ENCODE measurements at regions not wholly inside any gene's neighbourhood (a gene's known extent, or its start where the extent isn't known, plus 50 kb on each side); places are given as distances from the start of the nearest gene placed in this dataset.
"Not testable (repeated sequence)": the region's sequence is repeated elsewhere in the genome, so short reads cannot be mapped to it uniquely, and the experiment has no call there.

DNA sequence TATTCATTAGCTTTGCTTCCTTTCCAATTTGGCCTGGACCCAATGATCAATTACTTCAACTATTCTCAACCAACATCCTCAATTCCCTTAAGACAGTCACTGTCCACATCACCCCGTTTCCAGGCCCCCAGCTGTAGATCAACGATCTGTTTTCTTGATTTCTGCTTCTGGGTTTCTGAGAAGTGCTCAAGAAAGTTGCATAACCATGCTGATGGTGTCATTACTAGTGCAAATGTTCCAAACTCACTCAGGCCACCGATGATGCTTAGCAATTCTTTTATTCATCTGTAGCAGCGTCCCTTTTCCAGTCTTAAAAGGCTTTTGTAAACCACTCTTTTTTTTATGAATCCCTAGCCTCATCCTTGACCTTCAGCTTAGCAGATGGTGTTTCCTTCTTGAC, 155.8 kb upstream of the PTGFR start:
- H3K9me2 ChIP-seq (replicated peaks; ENCODE audit: control insufficient read depth, low read length), result no peaks in the 10 kb centered on the region
- TF ChIP-seq EZH2phosphoT487 (IDR thresholded peaks at IDR 0.05; ENCODE audit: borderline replicate concordance, low read length), result no peak
- TF ChIP-seq, protein P1, sequence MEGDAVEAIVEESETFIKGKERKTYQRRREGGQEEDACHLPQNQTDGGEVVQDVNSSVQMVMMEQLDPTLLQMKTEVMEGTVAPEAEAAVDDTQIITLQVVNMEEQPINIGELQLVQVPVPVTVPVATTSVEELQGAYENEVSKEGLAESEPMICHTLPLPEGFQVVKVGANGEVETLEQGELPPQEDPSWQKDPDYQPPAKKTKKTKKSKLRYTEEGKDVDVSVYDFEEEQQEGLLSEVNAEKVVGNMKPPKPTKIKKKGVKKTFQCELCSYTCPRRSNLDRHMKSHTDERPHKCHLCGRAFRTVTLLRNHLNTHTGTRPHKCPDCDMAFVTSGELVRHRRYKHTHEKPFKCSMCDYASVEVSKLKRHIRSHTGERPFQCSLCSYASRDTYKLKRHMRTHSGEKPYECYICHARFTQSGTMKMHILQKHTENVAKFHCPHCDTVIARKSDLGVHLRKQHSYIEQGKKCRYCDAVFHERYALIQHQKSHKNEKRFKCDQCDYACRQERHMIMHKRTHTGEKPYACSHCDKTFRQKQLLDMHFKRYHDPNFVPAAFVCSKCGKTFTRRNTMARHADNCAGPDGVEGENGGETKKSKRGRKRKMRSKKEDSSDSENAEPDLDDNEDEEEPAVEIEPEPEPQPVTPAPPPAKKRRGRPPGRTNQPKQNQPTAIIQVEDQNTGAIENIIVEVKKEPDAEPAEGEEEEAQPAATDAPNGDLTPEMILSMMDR (IDR thresholded peaks at IDR 0.05; ENCODE audit: low read depth, low read length, poor library complexity, severe bottlenecking), result no peak
- H3K9me3 ChIP-seq (ENCODE audit: control insufficient read depth, insufficient read depth, low read length), result no peaks in the 10 kb centered on the region

DNA sequence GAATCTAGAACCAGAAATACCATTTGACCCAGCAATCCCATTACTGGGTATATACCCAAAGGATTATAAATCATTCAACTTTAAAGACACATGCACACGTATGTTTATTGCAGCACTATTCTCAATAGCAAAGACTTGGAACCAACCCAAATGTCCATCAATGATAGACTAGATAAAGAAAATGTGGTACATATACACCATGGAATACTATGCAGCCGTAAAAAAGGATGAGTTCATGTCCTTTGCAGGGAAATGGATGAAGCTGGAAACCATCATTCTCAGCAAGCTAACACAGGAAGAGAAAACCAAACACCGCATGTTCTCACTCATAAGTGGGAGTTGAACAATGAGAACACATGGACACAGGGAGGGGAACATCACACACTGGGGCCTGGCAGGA, 154.0 kb upstream of the PTGFR start:
- H3K36me3 ChIP-seq (ENCODE audit: control insufficient read depth, low read length); H3F3A ChIP-seq (ENCODE audit: control insufficient read depth, insufficient read depth); H3K9me2 ChIP-seq (replicated peaks; ENCODE audit: control insufficient read depth, low read length); H3K9me3 ChIP-seq (ENCODE audit: control insufficient read depth, insufficient read depth, low read length); H3K79me2 ChIP-seq (ENCODE audit: control insufficient read depth, low read length); H3K27ac ChIP-seq (ENCODE audit: low read depth, low read length); H3K4me3 ChIP-seq (ENCODE audit: low read length); H3K4me2 ChIP-seq (ENCODE audit: low read length); H4K20me1 ChIP-seq (ENCODE audit: control insufficient read depth, insufficient read depth, low read depth, low read length); H3K27me3 ChIP-seq (ENCODE audit: control insufficient read depth, low read length); H3K4me1 ChIP-seq (ENCODE audit: control insufficient read depth, low read length): not testable (repeated sequence)

More for the DNA sequence above, 155.8 kb upstream of the PTGFR start:
- Histone ChIP-seq H3K27me3 (ENCODE audit: control insufficient read depth, low read length) (no peaks in the 10 kb centered on the region), H3F3A (ENCODE audit: control insufficient read depth, insufficient read depth) (no peaks in the 10 kb centered on the region), H3K4me2 (ENCODE audit: low read length) (no peak overlapping the region), H3K36me3 (ENCODE audit: control insufficient read depth, low read length) (no peaks in the 10 kb centered on the region), H3K79me2 (ENCODE audit: control insufficient read depth, low read length) (no peaks in the 10 kb centered on the region), H3K4me1 (ENCODE audit: control insufficient read depth, low read length) (no peaks in the 10 kb centered on the region), H4K20me1 (ENCODE audit: control insufficient read depth, insufficient read depth, low read depth, low read length) (no peaks in the 10 kb centered on the region), H3K27ac (ENCODE audit: low read depth, low read length) (no peak overlapping the region), H3K4me3 (ENCODE audit: low read length) (no peak overlapping the region)

DNA sequence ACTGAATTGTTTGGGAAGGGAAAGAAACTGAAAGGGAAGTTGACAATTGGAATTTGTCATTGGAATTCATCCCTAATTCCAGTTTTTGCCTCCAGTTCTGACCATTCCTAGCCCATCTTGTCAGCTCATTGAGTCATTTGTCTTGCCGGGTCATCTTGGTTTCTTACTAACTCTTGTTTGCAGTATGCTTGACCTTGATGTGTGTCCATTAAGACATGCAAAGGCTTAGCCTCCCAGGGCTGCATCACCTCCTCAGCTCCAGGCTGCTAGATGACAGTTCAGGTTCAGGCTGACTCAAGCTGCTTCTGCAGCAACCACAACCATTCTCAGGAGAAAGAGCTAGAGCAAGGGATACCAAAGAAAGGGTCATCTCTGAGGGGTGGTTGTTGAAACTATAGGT, 151.3 kb upstream of the PTGFR start:
- Histone ChIP-seq H3K4me3 (ENCODE audit: low read length) (no peak overlapping the region), H3K4me2 (ENCODE audit: low read length) (no peak overlapping the region), H4K20me1 (ENCODE audit: control insufficient read depth, insufficient read depth, low read depth, low read length) (no peaks in the 10 kb centered on the region), H3K9me3 (ENCODE audit: control insufficient read depth, insufficient read depth, low read length) (no peaks in the 10 kb centered on the region), H3K79me2 (ENCODE audit: control insufficient read depth, low read length) (no peaks in the 10 kb centered on the region), H3K27me3 (ENCODE audit: control insufficient read depth, low read length) (no peaks in the 10 kb centered on the region), H3K27ac (ENCODE audit: low read depth, low read length) (no peak overlapping the region), H3K9me2 (replicated peaks; ENCODE audit: control insufficient read depth, low read length) (no peaks in the 10 kb centered on the region), H3K4me1 (ENCODE audit: control insufficient read depth, low read length) (no peaks in the 10 kb centered on the region), H3K36me3 (ENCODE audit: control insufficient read depth, low read length) (no peaks in the 10 kb centered on the region), H3F3A (ENCODE audit: control insufficient read depth, insufficient read depth) (no peaks in the 10 kb centered on the region)
- TF ChIP-seq, protein P1 (IDR thresholded peaks at IDR 0.05; ENCODE audit: low read depth, low read length, poor library complexity, severe bottlenecking), result no peak
- no peak for TF ChIP-seq EZH2phosphoT487 (IDR thresholded peaks at IDR 0.05; ENCODE audit: borderline replicate concordance, low read length)

- H3K27ac ChIP-seq (ENCODE audit: low read depth, low read length), result no peak overlapping the region
- no peaks in the 10 kb centered on the region for H3K9me2 ChIP-seq (replicated peaks; ENCODE audit: control insufficient read depth, low read length)
- H3K4me2 ChIP-seq (ENCODE audit: low read length), result no peak overlapping the region
- no peaks in the 10 kb centered on the region for H3K79me2 ChIP-seq (ENCODE audit: control insufficient read depth, low read length)
- H3K4me1 ChIP-seq (ENCODE audit: control insufficient read depth, low read length), result no peaks in the 10 kb centered on the region
- H3K36me3 ChIP-seq (ENCODE audit: control insufficient read depth, low read length), result no peaks in the 10 kb centered on the region
- no peaks in the 10 kb centered on the region for H4K20me1 ChIP-seq (ENCODE audit: control insufficient read depth, insufficient read depth, low read depth, low read length)
- no peak overlapping the region for H3K4me3 ChIP-seq (ENCODE audit: low read length)
- no peak for TF ChIP-seq EZH2phosphoT487 (IDR thresholded peaks at IDR 0.05; ENCODE audit: borderline replicate concordance, low read length)
- TF ChIP-seq, protein P1 (IDR thresholded peaks at IDR 0.05; ENCODE audit: low read depth, low read length, poor library complexity, severe bottlenecking), result no peak
- no peaks in the 10 kb centered on the region for H3K9me3 ChIP-seq (ENCODE audit: control insufficient read depth, insufficient read depth, low read length)
- no peaks in the 10 kb centered on the region for H3F3A ChIP-seq (ENCODE audit: control insufficient read depth, insufficient read depth)
- no peaks in the 10 kb centered on the region for H3K27me3 ChIP-seq (ENCODE audit: control insufficient read depth, low read length)
Observed at GRCh38 chr1:78340006-78340405, 150.8 kb upstream of the PTGFR start.
